RWPE2 (cell line): ENCODE measurements at regions not wholly inside any gene's neighbourhood (a gene's known extent, or its start where the extent isn't known, plus 50 kb on each side); places are given as distances from the start of the nearest gene placed in this dataset.

ENCODE experiments used
- ATAC-seq: fragments of 200-7000 bp; cut with Tn5 transposase; 3 replicates; pipeline ENCODE4 v1.9.1; 2021; ENCODE audit warnings: low read depth
- DNase-seq: peaks from one replicate; pipeline ENCODE4 v3.0.0-alpha.2; 2020; ENCODE audit warnings: low spot score
- H3K27ac ChIP-seq: fragments of 450-650 bp; 2 replicates; pipeline ENCODE4 v1.5.1; 2017; ENCODE audit warnings: mild to moderate bottlenecking; ENCODE audit not compliant: poor library complexity, severe bottlenecking
- H3K27me3 ChIP-seq: fragments of 250-450 bp; sonication (Bioruptor Pico); 2 replicates; pipeline ENCODE4 v1.5.1; 2021; ENCODE audit warnings: mild to moderate bottlenecking, moderate library complexity; ENCODE audit not compliant: insufficient read depth, poor library complexity, severe bottlenecking
- H3K36me3 ChIP-seq: fragments of 250-450 bp; sonication (Bioruptor Pico); 2 replicates; pipeline ENCODE4 v1.5.1; 2020; ENCODE audit warnings: low read depth, mild to moderate bottlenecking, moderate library complexity
- H3K4me1 ChIP-seq: fragments of 250-450 bp; sonication (Bioruptor Pico); 2 replicates; pipeline ENCODE4 v1.5.1; 2021; ENCODE audit warnings: mild to moderate bottlenecking, moderate library complexity; ENCODE audit not compliant: insufficient read depth, poor library complexity, severe bottlenecking
- H3K4me3 ChIP-seq: fragments of 250-450 bp; sonication (Bioruptor Pico); 2 replicates; pipeline ENCODE4 v1.5.1; 2021; ENCODE audit warnings: mild to moderate bottlenecking, moderate library complexity; ENCODE audit not compliant: severe bottlenecking
- H3K9me3 ChIP-seq: fragments of 250-450 bp; sonication (Bioruptor Pico); 2 replicates; pipeline ENCODE4 v1.5.1; 2021; ENCODE audit warnings: mild to moderate bottlenecking, moderate library complexity; ENCODE audit not compliant: severe bottlenecking
- TF ChIP-seq, protein P1 (sequence below): fragments of 450-650 bp; IDR thresholded peaks from one replicate; pipeline ENCODE4 v1.5.1; 2017; ENCODE audit warnings: mild to moderate bottlenecking, moderate library complexity; ENCODE audit not compliant: poor library complexity, severe bottlenecking

DNA sequence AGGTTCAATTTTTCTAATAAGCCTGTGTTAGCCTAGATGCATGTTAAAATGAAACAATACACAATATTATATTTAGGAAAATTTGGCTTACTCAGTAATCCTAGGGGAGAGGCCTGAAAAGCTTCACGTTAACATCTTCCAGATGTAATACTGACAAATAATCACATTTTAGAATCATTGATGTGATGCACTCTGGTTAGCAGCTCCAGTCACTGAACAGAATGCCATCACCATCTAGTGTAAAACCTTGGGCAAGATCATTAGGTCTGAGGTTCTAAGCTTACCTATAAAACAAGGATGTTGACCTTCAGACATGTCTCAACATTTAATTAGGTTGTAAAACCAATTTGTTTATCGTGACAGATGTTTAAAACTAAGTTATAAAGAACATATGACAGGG is 1704.8 kb downstream of the STIM2 start:
- Histone ChIP-seq H3K36me3 (no peaks in the 10 kb centered on the region), H3K4me3 (no peak overlapping the region), H3K27ac (no peak overlapping the region), H3K9me3 (no peaks in the 10 kb centered on the region), H3K4me1 (no peaks in the 10 kb centered on the region), H3K27me3 (no peaks in the 10 kb centered on the region)
- DNase-seq (no peak), ATAC-seq (no peak)
- TF ChIP-seq, protein P1, sequence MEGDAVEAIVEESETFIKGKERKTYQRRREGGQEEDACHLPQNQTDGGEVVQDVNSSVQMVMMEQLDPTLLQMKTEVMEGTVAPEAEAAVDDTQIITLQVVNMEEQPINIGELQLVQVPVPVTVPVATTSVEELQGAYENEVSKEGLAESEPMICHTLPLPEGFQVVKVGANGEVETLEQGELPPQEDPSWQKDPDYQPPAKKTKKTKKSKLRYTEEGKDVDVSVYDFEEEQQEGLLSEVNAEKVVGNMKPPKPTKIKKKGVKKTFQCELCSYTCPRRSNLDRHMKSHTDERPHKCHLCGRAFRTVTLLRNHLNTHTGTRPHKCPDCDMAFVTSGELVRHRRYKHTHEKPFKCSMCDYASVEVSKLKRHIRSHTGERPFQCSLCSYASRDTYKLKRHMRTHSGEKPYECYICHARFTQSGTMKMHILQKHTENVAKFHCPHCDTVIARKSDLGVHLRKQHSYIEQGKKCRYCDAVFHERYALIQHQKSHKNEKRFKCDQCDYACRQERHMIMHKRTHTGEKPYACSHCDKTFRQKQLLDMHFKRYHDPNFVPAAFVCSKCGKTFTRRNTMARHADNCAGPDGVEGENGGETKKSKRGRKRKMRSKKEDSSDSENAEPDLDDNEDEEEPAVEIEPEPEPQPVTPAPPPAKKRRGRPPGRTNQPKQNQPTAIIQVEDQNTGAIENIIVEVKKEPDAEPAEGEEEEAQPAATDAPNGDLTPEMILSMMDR = no peak

DNA sequence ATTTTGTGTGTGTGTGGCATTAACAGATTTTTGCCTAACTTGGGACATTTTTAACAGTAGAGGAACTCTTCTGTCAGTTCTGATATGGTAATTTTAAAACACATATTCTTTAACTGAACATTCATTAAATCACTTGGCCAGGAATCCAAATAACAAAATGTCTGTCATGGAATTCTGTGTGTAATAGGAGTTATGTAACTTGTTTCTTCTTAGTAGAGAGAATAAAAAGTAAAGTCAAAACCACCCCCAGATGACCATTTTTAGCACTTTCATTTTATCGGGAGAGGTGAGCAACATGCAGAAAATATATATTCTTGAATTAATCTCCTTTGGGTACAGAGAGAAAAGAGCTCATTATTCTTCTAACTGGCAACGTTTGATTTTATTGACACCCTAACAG is 1740.3 kb downstream of the STIM2 start:
- TF ChIP-seq, protein P1 = no peak
- no peak for ATAC-seq
- H3K4me3 ChIP-seq = no peak overlapping the region

DNA sequence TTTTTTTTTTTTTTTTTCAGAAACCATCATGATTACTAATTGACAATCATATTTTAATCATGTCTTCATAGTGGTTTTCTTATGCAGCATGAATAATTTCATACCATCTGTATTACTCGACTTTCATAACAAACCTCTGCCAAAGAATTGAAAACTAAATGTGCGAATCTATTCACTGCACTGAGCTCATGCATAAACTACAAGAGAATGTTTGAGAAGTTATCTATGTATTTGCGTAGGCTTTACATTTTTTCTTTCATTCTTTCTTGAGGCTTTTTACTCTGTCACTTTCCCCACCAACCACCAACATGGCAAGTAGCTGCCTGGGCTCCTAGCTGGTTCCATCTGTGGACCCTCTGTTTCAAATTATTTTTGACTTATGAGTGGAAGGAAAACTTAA is 1761.0 kb downstream of the STIM2 start:
- H3K27ac ChIP-seq = no peak overlapping the region
- H3K4me3 ChIP-seq = no peak overlapping the region
- ATAC-seq = no peak
- TF ChIP-seq, protein P1 = no peak
- DNase-seq = no peak
- no peaks in the 10 kb centered on the region for H3K4me1 ChIP-seq
- H3K9me3 ChIP-seq = no peaks in the 10 kb centered on the region
- no peaks in the 10 kb centered on the region for H3K27me3 ChIP-seq
- H3K36me3 ChIP-seq = no peaks in the 10 kb centered on the region

More for the DNA sequence above, 1740.3 kb downstream of the STIM2 start:
- Histone ChIP-seq H3K27ac (no peak overlapping the region), H3K27me3 (no peaks in the 10 kb centered on the region), H3K36me3 (no peaks in the 10 kb centered on the region), H3K4me1 (no peaks in the 10 kb centered on the region), H3K9me3 (no peaks in the 10 kb centered on the region)
- DNase-seq = no peak

DNA sequence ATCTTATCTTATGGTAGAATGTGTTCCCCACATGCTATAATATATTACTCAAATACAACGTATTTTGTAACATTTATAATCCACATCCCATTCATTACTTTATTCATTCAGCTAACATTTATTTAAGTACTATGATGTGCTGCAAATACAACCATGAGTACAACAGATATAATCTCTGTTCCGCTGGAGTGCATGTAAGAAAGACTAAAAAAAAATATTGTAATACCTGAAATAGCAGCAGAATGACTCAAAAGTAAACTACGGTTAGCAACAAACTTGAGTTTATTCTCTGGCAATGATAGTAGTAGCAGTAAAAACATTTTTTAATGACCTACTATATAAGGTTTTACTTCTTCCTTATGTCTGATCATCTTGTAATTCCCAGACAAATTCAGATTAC is 1776.3 kb downstream of the STIM2 start:
- Histone ChIP-seq H3K9me3 (no peaks in the 10 kb centered on the region), H3K4me1 (no peaks in the 10 kb centered on the region), H3K27ac (no peak overlapping the region), H3K36me3 (no peaks in the 10 kb centered on the region), H3K4me3 (no peak overlapping the region), H3K27me3 (no peaks in the 10 kb centered on the region)
- ATAC-seq = no peak
- DNase-seq = no peak
- TF ChIP-seq, protein P1 = no peak

DNA sequence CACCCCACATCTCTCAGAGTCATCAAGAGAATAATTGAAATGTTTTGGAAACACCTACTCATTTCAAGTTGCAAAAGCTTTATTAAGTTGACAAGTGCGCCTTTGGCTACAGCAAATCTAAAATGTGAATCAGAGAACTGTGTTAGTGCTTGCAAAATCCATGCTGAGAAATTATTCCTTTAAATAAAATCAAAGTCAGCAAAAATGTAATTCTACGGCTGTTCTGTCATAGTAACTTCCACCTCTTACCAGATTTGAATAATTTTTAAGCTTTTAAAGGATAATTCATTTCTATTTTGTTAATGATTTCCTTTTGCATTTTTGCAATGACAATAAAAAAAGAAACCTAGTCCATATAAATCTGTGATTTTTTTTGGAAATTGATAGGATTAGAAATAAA is 1779.1 kb downstream of the STIM2 start:
- Histone ChIP-seq H3K9me3 (no peaks in the 10 kb centered on the region), H3K27ac (no peak overlapping the region), H3K4me3 (no peak overlapping the region), H3K27me3 (no peaks in the 10 kb centered on the region), H3K4me1 (no peaks in the 10 kb centered on the region), H3K36me3 (no peaks in the 10 kb centered on the region)
- ATAC-seq (no peak), DNase-seq (no peak)
- TF ChIP-seq, protein P1 = no peak
